GM12878 (cell line): ENCODE measurements at regions not wholly inside any gene's neighbourhood (a gene's known extent, or its start where the extent isn't known, plus 50 kb on each side); places are given as distances from the start of the nearest gene placed in this dataset.

Experiments used
- MEF2B ChIP-seq: fragments of 450-650 bp; IDR thresholded peaks from 2 replicates; pipeline ENCODE4 v1.6.1; 2018; ENCODE audit warnings: mild to moderate bottlenecking, moderate library complexity; ENCODE audit not compliant: partially characterized antibody, poor library complexity, severe bottlenecking
- RAD51 ChIP-seq: fragments of 450-650 bp; IDR thresholded peaks from 2 replicates; pipeline ENCODE4 v1.6.1; 2016; ENCODE audit warnings: moderate library complexity, mild to moderate bottlenecking, inconsistent platforms
- STAT3 ChIP-seq: IDR thresholded peaks from 2 replicates; pipeline ENCODE4 v1.6.1; 2011; ENCODE audit warnings: low read depth, low read length, improper control_type of control experiment
- TF ChIP-seq, protein P1 (sequence below): IDR thresholded peaks from 2 replicates; pipeline ENCODE4 v1.6.1; 2011; ENCODE audit warnings: mild to moderate bottlenecking, low read depth, low read length, moderate library complexity; ENCODE audit not compliant: insufficient replicate concordance
- TF ChIP-seq, protein P2 (sequence below): IDR thresholded peaks from 2 replicates; pipeline ENCODE4 v1.6.1; 2012; ENCODE audit warnings: low read depth, low read length, improper control_type of control experiment
- TF ChIP-seq, protein P3 (sequence below): fragments of 450-650 bp; IDR thresholded peaks from 2 replicates; pipeline ENCODE4 v1.6.1; 2017; ENCODE audit warnings: antibody characterized with exemption, mild to moderate bottlenecking, moderate library complexity
- TF ChIP-seq, protein P4 (sequence below): fragments of 450-650 bp; conservative IDR thresholded peaks from 2 replicates; pipeline ENCODE4 v1.6.1; 2017; ENCODE audit warnings: mild to moderate bottlenecking, moderate library complexity

DNA sequence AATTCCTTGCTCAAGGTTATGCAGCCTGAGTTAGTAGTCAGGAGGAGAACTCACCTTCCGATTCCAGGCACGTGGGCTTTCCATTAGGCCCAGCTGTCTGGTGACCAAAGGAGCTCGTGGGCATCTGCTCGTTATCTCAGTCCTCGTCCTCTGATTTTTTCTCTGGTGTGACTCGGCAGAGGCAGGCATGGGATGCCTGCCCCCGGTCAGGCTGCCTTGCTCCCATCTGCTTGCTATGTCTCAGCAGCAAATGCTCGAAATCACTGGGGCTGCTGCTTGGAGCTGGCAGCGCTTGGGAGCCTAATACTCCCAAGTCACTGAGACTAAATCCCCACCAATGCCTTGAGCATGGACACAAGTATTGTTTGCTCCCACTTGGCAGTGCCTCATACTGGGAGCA lies 84.5 kb upstream of the NMNAT3 start (continued):
- TF ChIP-seq, protein P1, sequence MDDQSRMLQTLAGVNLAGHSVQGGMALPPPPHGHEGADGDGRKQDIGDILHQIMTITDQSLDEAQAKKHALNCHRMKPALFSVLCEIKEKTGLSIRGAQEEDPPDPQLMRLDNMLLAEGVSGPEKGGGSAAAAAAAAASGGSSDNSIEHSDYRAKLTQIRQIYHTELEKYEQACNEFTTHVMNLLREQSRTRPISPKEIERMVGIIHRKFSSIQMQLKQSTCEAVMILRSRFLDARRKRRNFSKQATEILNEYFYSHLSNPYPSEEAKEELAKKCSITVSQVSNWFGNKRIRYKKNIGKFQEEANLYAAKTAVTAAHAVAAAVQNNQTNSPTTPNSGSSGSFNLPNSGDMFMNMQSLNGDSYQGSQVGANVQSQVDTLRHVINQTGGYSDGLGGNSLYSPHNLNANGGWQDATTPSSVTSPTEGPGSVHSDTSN: no peak
- TF ChIP-seq STAT3 (no peak), MEF2B (no peak), RAD51 (no peak)
- TF ChIP-seq, protein P2, sequence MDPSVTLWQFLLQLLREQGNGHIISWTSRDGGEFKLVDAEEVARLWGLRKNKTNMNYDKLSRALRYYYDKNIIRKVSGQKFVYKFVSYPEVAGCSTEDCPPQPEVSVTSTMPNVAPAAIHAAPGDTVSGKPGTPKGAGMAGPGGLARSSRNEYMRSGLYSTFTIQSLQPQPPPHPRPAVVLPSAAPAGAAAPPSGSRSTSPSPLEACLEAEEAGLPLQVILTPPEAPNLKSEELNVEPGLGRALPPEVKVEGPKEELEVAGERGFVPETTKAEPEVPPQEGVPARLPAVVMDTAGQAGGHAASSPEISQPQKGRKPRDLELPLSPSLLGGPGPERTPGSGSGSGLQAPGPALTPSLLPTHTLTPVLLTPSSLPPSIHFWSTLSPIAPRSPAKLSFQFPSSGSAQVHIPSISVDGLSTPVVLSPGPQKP: no peak
- TF ChIP-seq, protein P3, sequence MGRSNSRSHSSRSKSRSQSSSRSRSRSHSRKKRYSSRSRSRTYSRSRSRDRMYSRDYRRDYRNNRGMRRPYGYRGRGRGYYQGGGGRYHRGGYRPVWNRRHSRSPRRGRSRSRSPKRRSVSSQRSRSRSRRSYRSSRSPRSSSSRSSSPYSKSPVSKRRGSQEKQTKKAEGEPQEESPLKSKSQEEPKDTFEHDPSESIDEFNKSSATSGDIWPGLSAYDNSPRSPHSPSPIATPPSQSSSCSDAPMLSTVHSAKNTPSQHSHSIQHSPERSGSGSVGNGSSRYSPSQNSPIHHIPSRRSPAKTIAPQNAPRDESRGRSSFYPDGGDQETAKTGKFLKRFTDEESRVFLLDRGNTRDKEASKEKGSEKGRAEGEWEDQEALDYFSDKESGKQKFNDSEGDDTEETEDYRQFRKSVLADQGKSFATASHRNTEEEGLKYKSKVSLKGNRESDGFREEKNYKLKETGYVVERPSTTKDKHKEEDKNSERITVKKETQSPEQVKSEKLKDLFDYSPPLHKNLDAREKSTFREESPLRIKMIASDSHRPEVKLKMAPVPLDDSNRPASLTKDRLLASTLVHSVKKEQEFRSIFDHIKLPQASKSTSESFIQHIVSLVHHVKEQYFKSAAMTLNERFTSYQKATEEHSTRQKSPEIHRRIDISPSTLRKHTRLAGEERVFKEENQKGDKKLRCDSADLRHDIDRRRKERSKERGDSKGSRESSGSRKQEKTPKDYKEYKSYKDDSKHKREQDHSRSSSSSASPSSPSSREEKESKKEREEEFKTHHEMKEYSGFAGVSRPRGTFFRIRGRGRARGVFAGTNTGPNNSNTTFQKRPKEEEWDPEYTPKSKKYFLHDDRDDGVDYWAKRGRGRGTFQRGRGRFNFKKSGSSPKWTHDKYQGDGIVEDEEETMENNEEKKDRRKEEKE: no peak
- TF ChIP-seq, protein P4, sequence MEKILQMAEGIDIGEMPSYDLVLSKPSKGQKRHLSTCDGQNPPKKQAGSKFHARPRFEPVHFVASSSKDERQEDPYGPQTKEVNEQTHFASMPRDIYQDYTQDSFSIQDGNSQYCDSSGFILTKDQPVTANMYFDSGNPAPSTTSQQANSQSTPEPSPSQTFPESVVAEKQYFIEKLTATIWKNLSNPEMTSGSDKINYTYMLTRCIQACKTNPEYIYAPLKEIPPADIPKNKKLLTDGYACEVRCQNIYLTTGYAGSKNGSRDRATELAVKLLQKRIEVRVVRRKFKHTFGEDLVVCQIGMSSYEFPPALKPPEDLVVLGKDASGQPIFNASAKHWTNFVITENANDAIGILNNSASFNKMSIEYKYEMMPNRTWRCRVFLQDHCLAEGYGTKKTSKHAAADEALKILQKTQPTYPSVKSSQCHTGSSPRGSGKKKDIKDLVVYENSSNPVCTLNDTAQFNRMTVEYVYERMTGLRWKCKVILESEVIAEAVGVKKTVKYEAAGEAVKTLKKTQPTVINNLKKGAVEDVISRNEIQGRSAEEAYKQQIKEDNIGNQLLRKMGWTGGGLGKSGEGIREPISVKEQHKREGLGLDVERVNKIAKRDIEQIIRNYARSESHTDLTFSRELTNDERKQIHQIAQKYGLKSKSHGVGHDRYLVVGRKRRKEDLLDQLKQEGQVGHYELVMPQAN: no peak
